ENCODE measurements at regions not wholly inside any gene's neighbourhood (a gene's known extent, or its start where the extent isn't known, plus 50 kb on each side); places are given as distances from the start of the nearest gene placed in this dataset.

DNA sequence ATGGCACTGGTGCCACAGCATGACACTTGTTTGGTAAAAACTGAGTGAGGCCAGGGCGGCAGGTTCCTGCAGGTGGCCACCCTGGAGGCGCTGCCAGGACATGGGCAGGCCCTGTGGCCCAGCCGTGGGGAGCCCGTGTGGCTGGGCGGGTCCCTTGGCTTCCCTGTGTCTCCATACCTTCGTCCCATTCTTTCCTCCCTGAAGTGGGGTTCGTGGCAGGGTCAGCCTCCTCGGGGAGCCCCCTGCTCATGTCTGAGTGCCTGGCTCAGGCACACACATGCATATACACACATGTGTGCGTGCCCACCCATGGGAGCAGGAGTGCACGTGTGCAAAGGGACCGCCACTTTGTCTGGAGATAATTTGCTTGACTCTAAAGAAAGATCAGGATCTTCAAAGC is 86.5 kb upstream of the HDAC4 start:
- Histone ChIP-seq H3K9me1 (ENCODE audit: control insufficient read depth, extremely low read depth, insufficient read depth, low read length) (no peaks in the 10 kb centered on the region), H2AFZ (ENCODE audit: control insufficient read depth, low read length) (no peak overlapping the region), H3K4me1 (ENCODE audit: control insufficient read depth, extremely low read depth, insufficient read depth, low read length) (peaks cover 5% of the 10 kb centered on the region), H4K20me1 (ENCODE audit: control insufficient read depth, extremely low read depth, insufficient read depth, low read length) (no peaks in the 10 kb centered on the region), H3K9ac (ENCODE audit: control insufficient read depth, extremely low read depth, insufficient read depth, low read length) (no peak overlapping the region), H3K4me2 (ENCODE audit: control insufficient read depth, extremely low read depth, insufficient read depth, low read depth, low read length) (no peak overlapping the region), H3K9me3 (ENCODE audit: control insufficient read depth, low read depth, low read length) (no peaks in the 10 kb centered on the region), H3K36me3 (ENCODE audit: control insufficient read depth in 2 of 2, extremely low read depth in 1 of 2, insufficient read depth in 2 of 2, low read length in 2 of 2) (no peaks in the 10 kb centered on the region), H3K4me3 (ENCODE audit: control insufficient read depth in 2 of 3, extremely low read depth in 1 of 3, insufficient read depth in 2 of 3, low read depth in 1 of 3, low read length in 3 of 3) (no peak overlapping the region), H3K79me2 (ENCODE audit: control insufficient read depth, insufficient read depth, low read length) (no peaks in the 10 kb centered on the region), H3K27ac (ENCODE audit: control insufficient read depth, insufficient read depth, low read length) (no peak overlapping the region), H3K27me3 (ENCODE audit: control insufficient read depth, extremely low read depth, insufficient read depth, low read length) (peaks cover 11% of the 10 kb centered on the region)
- no peak for FAIRE-seq
- no peak for DNase-seq (ENCODE audit: low read depth, low spot score)
- TF ChIP-seq EZH2 (IDR thresholded peaks at IDR 0.05; ENCODE audit: low read length) (no peak), CTCF (optimal IDR thresholded peaks at IDR 0.05 in 1 of 3, IDR thresholded peaks at IDR 0.05 in 1 of 3, conservative IDR thresholded peaks at IDR 0.05 in 1 of 3; ENCODE audit: extremely low read depth in 1 of 3, insufficient read depth in 2 of 3, low read length in 3 of 3) (no peak)
- dilution Hi-C loops (cut with MboI; ENCODE audit: extremely low pct_ligation_motif_present, low sequenced_read_pairs): no loop called here

- peaks cover 11% of the 10 kb centered on the region for H3K27me3 ChIP-seq (ENCODE audit: control insufficient read depth, extremely low read depth, insufficient read depth, low read length)
- FAIRE-seq: no peak
- no peak overlapping the region for H3K27ac ChIP-seq (ENCODE audit: control insufficient read depth, insufficient read depth, low read length)
Observed at GRCh38 chr2:239485622-239486021, 84.8 kb upstream of the HDAC4 start.

More at GRCh38 chr2:239485622-239486021, 84.8 kb upstream of the HDAC4 start:
- H3K9me3 ChIP-seq (ENCODE audit: control insufficient read depth, low read depth, low read length): no peaks in the 10 kb centered on the region
- no peaks in the 10 kb centered on the region for H4K20me1 ChIP-seq (ENCODE audit: control insufficient read depth, extremely low read depth, insufficient read depth, low read length)
- H3K4me1 ChIP-seq (ENCODE audit: control insufficient read depth, extremely low read depth, insufficient read depth, low read length): peaks cover 5% of the 10 kb centered on the region
- no peak overlapping the region for H3K4me3 ChIP-seq (ENCODE audit: control insufficient read depth in 2 of 3, extremely low read depth in 1 of 3, insufficient read depth in 2 of 3, low read depth in 1 of 3, low read length in 3 of 3)
- no peak for DNase-seq (ENCODE audit: low read depth, low spot score)
- no peak overlapping the region for H3K9ac ChIP-seq (ENCODE audit: control insufficient read depth, extremely low read depth, insufficient read depth, low read length)
- no peak for TF ChIP-seq CTCF (optimal IDR thresholded peaks at IDR 0.05 in 1 of 3, IDR thresholded peaks at IDR 0.05 in 1 of 3, conservative IDR thresholded peaks at IDR 0.05 in 1 of 3; ENCODE audit: extremely low read depth in 1 of 3, insufficient read depth in 2 of 3, low read length in 3 of 3)
- TF ChIP-seq EZH2 (IDR thresholded peaks at IDR 0.05; ENCODE audit: low read length): no peak
- H3K36me3 ChIP-seq (ENCODE audit: control insufficient read depth in 2 of 2, extremely low read depth in 1 of 2, insufficient read depth in 2 of 2, low read length in 2 of 2): no peaks in the 10 kb centered on the region
- H2AFZ ChIP-seq (ENCODE audit: control insufficient read depth, low read length): no peak overlapping the region
- H3K4me2 ChIP-seq (ENCODE audit: control insufficient read depth, extremely low read depth, insufficient read depth, low read depth, low read length): no peak overlapping the region
- dilution Hi-C loops (cut with MboI; ENCODE audit: extremely low pct_ligation_motif_present, low sequenced_read_pairs): no loop called here
- H3K9me1 ChIP-seq (ENCODE audit: control insufficient read depth, extremely low read depth, insufficient read depth, low read length): no peaks in the 10 kb centered on the region
- H3K79me2 ChIP-seq (ENCODE audit: control insufficient read depth, insufficient read depth, low read length): no peaks in the 10 kb centered on the region

Data from keratinocyte (primary cell).